NCI-H1092 treated with DMSO at 0.1 percent for 48 hours (cell line): ENCODE measurements at regions not wholly inside any gene's neighbourhood (a gene's known extent, or its start where the extent isn't known, plus 50 kb on each side); places are given as distances from the start of the nearest gene placed in this dataset.

ENCODE experiments used
- DNase-seq: peaks from one replicate; lab custom pipeline; 2025; lab: John Stamatoyannopoulos, UW

DNA sequence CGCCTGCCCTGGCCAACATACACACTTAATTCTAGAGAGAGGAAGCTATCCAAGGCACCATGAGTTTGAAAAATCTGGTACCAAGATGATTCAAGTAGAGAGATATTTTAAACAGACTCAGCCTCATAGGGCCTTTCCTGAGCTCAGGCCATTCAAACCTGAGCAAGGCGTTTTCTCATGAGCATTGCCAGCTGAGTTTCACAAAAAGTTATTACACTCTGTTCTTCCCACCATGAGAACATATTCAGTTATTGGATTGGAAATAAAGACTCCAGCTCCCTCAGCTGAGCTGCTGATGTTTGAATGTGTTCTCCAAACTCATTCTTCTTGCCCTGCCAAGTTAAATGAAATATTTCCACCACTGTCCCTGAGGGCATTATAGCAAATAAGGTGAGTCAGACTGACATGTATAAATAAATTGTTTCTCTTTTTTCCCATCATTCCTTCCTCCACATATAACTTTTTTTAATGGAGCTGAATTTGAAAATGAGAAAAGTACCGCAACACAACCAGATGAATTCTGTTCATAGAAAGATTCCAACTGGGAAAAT, 429.6 kb downstream of the RAB28 start:
- DNase-seq: no peak

- no peak for DNase-seq
Observed at GRCh38 chr4:13047591-13047990, 436.5 kb downstream of the RAB28 start.

DNA sequence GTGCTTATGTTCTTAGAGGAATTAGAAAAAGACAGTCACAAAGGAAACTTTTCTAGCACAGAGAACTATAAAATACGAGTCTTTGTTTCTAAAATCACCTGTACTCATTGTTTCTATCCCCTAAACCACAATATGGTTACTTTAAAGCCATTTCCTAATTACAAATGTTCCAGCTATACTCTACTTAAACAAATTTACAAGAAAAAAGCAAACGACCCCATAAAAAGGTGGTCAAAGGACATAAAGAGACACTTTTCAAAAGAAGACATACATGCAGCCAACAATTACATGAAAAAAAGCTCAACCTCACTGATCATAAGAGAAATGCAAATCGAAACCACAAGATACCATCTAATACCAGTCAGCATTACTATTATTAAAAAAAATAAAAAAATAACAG, 447.3 kb downstream of the RAB28 start:
- DNase-seq: no peak

GRCh38 chr4:13032936-13033335, 451.2 kb downstream of the RAB28 start:
- DNase-seq: no peak

- DNase-seq: no peak
Observed at GRCh38 chr4:13024147-13025105, 459.7 kb downstream of the RAB28 start.

DNA sequence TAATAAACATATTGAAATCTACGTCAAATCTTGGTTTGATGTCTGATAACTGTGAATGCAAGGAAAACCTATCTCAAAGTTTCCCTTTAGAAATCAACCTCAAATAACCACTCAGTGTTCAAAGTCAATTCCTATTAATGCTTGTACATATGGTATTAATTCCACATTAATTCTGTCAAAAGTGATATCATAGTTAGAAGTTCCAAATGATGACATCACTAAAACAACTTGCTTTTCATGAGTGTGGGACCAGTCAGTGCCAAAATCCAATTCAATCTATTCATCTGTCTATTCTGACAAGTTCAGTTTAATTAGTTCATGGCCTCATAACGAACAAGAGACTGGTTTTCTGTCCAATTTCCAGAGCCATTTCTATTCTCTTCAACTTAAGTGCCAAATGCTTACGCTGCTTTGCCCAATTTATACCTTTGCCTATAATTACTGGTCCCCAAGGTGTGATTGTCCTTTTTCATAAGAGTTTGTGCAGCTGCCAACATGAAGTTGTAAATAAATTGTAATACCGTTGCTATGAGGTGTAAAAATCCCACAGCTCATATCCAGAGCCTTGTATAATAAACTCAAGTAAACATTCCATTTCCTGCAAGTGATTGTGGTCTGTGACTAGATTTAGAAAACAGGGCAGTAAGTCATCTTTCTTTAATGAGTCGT, 476.2 kb downstream of the RAB28 start:
- peak; percentile 52 for DNase-seq

DNA sequence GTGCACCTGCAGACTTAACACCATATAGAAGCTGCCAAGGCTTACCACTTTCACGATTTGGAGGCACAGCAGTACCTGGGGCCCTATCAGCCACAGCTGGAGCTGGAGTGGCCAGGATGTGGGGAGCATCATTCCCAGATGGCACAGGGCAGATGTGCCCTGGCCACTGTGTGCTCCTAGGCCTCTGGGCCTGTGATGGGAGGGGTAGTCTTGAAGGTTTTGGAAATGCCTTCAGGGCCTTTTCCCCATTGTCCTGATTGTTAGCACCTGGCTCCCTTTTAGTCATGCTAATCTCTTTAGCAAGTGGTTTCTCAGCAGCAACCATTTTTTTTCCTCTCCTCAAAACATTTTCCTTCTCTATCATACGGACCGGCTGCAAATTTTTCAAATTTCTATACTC, 490.2 kb downstream of the RAB28 start:
- no peak for DNase-seq

GRCh38 chr4:12987284-12987683, 496.9 kb downstream of the RAB28 start:
- DNase-seq: no peak

DNA sequence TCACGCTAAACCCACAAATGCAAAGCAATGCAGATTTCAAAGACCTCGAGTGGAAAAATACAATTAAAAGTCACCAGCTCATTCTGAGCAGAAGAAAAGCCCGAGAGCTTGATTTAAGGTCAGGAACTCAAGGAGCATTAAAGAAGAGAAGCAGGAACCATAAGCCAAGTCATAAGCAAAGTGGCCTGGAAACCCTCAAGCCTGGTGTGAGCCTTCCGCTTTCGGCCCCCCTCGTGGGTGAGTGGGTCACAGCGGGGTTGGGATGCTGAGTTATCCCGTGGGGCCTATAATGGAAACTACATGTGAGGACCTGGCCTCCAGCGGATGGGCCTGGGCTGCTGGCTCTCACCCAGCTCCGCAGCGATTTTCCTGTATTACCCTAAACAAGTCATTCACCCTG, 504.3 kb downstream of the RAB28 start:
- no peak for DNase-seq

GRCh38 chr4:12978310-12978709, 505.8 kb downstream of the RAB28 start:
- DNase-seq: no peak

- no peak for DNase-seq
Observed at GRCh38 chr4:12975511-12975910, 508.6 kb downstream of the RAB28 start.

- no peak for DNase-seq
Observed at GRCh38 chr4:12973522-12973921, 510.6 kb downstream of the RAB28 start.

DNA sequence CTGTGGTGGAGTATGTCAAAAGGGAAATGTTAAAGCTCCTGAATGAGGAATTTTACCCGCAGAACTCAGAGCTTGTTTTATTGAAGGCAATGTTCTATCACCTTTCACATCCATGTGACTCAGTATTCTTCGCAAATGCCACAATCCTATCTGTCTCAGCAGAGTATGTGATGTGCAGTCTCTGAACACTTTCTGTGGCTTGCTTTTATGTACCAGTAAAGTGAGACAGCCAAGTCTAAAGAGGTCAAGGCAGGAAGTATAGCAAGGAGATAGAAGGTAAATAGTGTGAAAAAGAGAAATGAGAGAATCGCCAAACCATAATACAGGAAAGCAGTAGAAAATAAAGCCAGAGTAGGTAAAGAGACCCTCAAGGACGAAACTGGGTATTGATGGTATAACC, 515.8 kb downstream of the RAB28 start:
- DNase-seq: no peak

GRCh38 chr4:12966726-12967125, 517.4 kb downstream of the RAB28 start:
- no peak for DNase-seq

- DNase-seq: no peak
Observed at GRCh38 chr4:12965334-12965733, 518.8 kb downstream of the RAB28 start.

- DNase-seq: no peak
Observed at GRCh38 chr4:12963912-12964311, 520.2 kb downstream of the RAB28 start.

DNA sequence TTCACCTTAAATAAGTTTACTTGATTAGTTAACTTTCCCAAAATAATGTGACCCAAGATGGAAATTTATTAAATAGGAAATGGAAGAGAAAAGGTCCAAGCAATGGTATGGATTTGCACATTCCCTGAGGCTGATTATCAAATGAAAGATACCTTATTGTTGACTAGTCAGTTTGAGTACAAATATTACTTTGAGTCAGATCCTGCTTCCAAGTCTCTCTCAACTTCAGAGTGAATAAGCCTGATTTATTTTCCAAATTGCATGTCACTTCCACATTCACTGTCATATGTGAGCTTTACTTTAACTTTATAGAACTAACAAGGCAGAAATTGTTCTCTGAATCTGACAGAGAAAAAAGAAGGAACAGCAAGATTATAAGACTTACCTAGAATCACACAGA, 520.8 kb downstream of the RAB28 start:
- no peak for DNase-seq

GRCh38 chr4:12961713-12962112, 522.4 kb downstream of the RAB28 start:
- DNase-seq: no peak

DNA sequence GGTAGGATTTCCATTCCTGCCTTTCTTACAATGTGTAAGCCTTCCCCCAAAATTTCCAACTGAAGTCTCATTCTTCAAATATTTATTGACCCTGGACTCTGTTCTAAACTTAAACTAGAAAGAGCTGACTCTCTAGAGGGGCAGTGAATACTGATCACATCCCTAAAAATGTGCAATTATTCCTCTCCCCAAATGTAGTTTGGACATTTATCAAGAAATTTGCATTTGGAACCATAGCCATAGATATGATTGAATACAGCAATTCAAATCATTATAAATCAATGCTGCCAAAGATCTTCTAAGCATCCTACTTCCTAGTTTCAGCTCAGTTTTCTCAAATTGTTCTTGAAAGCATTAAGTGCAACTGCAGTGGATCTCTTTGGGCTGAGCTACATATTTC, 525.7 kb downstream of the RAB28 start:
- no peak for DNase-seq

GRCh38 chr4:12957108-12957507, 527.0 kb downstream of the RAB28 start:
- DNase-seq: no peak

DNA sequence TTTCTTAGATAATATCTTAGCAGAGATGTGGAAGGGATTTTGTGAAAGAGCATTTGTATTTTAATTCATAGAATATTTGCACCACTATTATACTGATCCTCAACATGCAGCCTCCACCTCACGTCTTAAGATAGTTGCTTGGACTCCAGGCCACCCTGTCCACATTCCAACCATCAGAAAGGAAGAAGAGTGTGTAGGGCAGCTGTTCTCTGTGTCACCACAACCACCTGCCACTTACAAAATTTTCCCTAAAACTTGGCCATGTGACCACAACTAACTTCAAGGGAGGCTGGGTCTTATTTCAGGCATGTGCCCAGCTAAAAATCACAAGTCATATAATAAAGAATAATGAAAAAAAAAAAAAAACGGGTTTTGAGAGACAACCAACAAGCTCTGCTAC, 528.1 kb downstream of the RAB28 start:
- no peak for DNase-seq

- DNase-seq: no peak
Observed at GRCh38 chr4:12949719-12950490, 534.2 kb downstream of the RAB28 start.
